GM23338 (cell line): ENCODE measurements at regions not wholly inside any gene's neighbourhood (a gene's known extent, or its start where the extent isn't known, plus 50 kb on each side); places are given as distances from the start of the nearest gene placed in this dataset.
A peak's percentile ranks its signal among the peaks of the same experiment; 100 is the strongest.

ENCODE experiments used
- ATAC-seq: fragments of 200-7000 bp; cut with Tn5 transposase; 3 replicates; pipeline ENCODE4 v1.9.1; 2020
- DNase-seq: peaks from one replicate; pipeline ENCODE4 v3.0.0-alpha.2; 2015; ENCODE audit warnings: low spot score
- H2AFZ ChIP-seq: fragments of 200-600 bp; sonication (generic); 2 replicates; pipeline ENCODE4 v1.8.0; 2016; ENCODE audit warnings: antibody characterized with exemption, mild to moderate bottlenecking, moderate library complexity
- H3F3A ChIP-seq: fragments of 200-600 bp; sonication (generic); replicated peaks from 2 replicates; pipeline ENCODE4 v1.8.0; 2017; ENCODE audit warnings: antibody characterized with exemption, mixed run types, low read depth
- H3K27ac ChIP-seq: fragments of 200-600 bp; sonication (generic); 2 replicates; pipeline ENCODE4 v1.6.1; 2016; ENCODE audit warnings: low read depth
- H3K27me3 ChIP-seq: fragments of 200-600 bp; sonication (generic); 2 replicates; pipeline ENCODE4 v1.8.0; 2016; ENCODE audit warnings: mild to moderate bottlenecking, mixed run types, moderate library complexity; ENCODE audit not compliant: insufficient read depth
- H3K36me3 ChIP-seq: fragments of 200-600 bp; sonication (generic); 2 replicates; pipeline ENCODE4 v1.8.0; 2016; ENCODE audit warnings: mild to moderate bottlenecking; ENCODE audit not compliant: insufficient read depth
- H3K4me1 ChIP-seq: fragments of 200-600 bp; sonication (generic); 2 replicates; pipeline ENCODE4 v1.8.0; 2016; ENCODE audit warnings: mild to moderate bottlenecking, moderate library complexity; ENCODE audit not compliant: insufficient read depth
- H3K4me2 ChIP-seq: fragments of 200-600 bp; sonication (generic); 2 replicates; pipeline ENCODE4 v1.7.1; 2017; ENCODE audit warnings: mixed run types
- H3K4me3 ChIP-seq: fragments of 200-600 bp; sonication (generic); 2 replicates; pipeline ENCODE4 v1.6.1; 2016; ENCODE audit warnings: mixed run types
- H3K79me2 ChIP-seq: fragments of 200-600 bp; sonication (generic); replicated peaks from 2 replicates; pipeline ENCODE4 v1.8.0; 2017; ENCODE audit warnings: mild to moderate bottlenecking; ENCODE audit not compliant: insufficient read depth
- H3K9me2 ChIP-seq: fragments of 200-600 bp; sonication (generic); 2 replicates; pipeline ENCODE4 v1.8.0; 2017; ENCODE audit not compliant: insufficient read depth
- H4K20me1 ChIP-seq: fragments of 200-600 bp; sonication (generic); replicated peaks from 2 replicates; pipeline ENCODE4 v1.8.0; 2017; ENCODE audit warnings: mild to moderate bottlenecking; ENCODE audit not compliant: insufficient read depth
- H3K27ac Mint-ChIP-seq: 2 replicates; pipeline ENCODE4 v1.8.0; 2020; ENCODE audit warnings: inconsistent platforms, mild to moderate bottlenecking, moderate library complexity, mixed read lengths
- H3K27me3 Mint-ChIP-seq: 3 replicates; pipeline ENCODE4 v1.8.0; 2022; ENCODE audit warnings: low read depth, mild to moderate bottlenecking, moderate library complexity, mixed read lengths, inconsistent platforms; ENCODE audit not compliant: insufficient read depth, poor library complexity
- H3K36me3 Mint-ChIP-seq: 3 replicates; pipeline ENCODE4 v1.8.0; 2021; ENCODE audit warnings: low read depth, mild to moderate bottlenecking, inconsistent platforms, moderate library complexity, mixed read lengths
- H3K4me1 Mint-ChIP-seq: 3 replicates; pipeline ENCODE4 v1.8.0; 2020; ENCODE audit warnings: mild to moderate bottlenecking, inconsistent platforms, mixed read lengths
- H3K4me3 Mint-ChIP-seq: 3 replicates; pipeline ENCODE4 v1.8.0; 2021; ENCODE audit warnings: moderate library complexity, mild to moderate bottlenecking, inconsistent platforms, mixed read lengths
- H3K9me3 Mint-ChIP-seq: 3 replicates; pipeline ENCODE4 v1.8.0; 2020; ENCODE audit warnings: moderate library complexity, mild to moderate bottlenecking, inconsistent platforms, mixed read lengths
- CTCF ChIP-seq, 2 experiments: fragments of 200-600 bp in 1 of 2; sonication (generic) in 1 of 2; conservative IDR thresholded peaks; 2 replicates each; pipeline versions ENCODE4 v1.5.1 to v1.6.1; 2016 to 2017; ENCODE audit warnings: antibody characterized with exemption in 2 of 2, low read depth in 2 of 2, mild to moderate bottlenecking in 2 of 2, moderate library complexity in 1 of 2
- ETS1 ChIP-seq: IDR thresholded peaks from 2 replicates; pipeline ENCODE4 v1.6.1; 2016; ENCODE audit warnings: antibody characterized with exemption
- EZH2 ChIP-seq: fragments of 200-600 bp; sonication (generic); IDR thresholded peaks from one replicate; pipeline ENCODE4 v1.8.0; 2017; ENCODE audit warnings: antibody characterized with exemption, mild to moderate bottlenecking, low read depth; ENCODE audit not compliant: unreplicated experiment
- EZH2phosphoT487 ChIP-seq: fragments of 200-600 bp; sonication (generic); IDR thresholded peaks from one replicate; pipeline ENCODE4 v1.8.1; 2018; ENCODE audit warnings: antibody characterized with exemption; ENCODE audit not compliant: unreplicated experiment
- JUNB ChIP-seq: IDR thresholded peaks from one replicate; pipeline ENCODE4 v1.6.1; 2016; ENCODE audit warnings: antibody characterized with exemption; ENCODE audit not compliant: unreplicated experiment
- REST ChIP-seq: IDR thresholded peaks from one replicate; pipeline ENCODE4 v1.6.1; 2018; ENCODE audit warnings: antibody characterized with exemption; ENCODE audit not compliant: unreplicated experiment
- STAT1 ChIP-seq: IDR thresholded peaks from one replicate; pipeline ENCODE4 v1.6.1; 2016; ENCODE audit warnings: antibody characterized with exemption; ENCODE audit not compliant: unreplicated experiment
- ZNF114 ChIP-seq: fragments of 250-450 bp; sonication (Bioruptor Pico); IDR thresholded peaks from 2 replicates; pipeline ENCODE4 v1.5.0; 2020; ENCODE audit warnings: mild to moderate bottlenecking, moderate library complexity
- ZNF462 ChIP-seq: fragments of 250-450 bp; sonication (Bioruptor Pico); IDR thresholded peaks from 2 replicates; pipeline ENCODE4 v1.5.0; 2020; ENCODE audit warnings: mild to moderate bottlenecking, moderate library complexity

- Histone ChIP-seq H3K9me2 (no peaks in the 10 kb centered on the region), H3K4me1 (peaks cover 26% of the 10 kb centered on the region), H3K4me2 (peak overlapping the region; percentile 24), H3K36me3 (no peaks in the 10 kb centered on the region), H3K79me2 (no peaks in the 10 kb centered on the region), H3K4me3 (no peak overlapping the region), H3F3A (no peaks in the 10 kb centered on the region), H3K27ac (no peak overlapping the region), H2AFZ (no peak overlapping the region), H3K27me3 (no peaks in the 10 kb centered on the region), H4K20me1 (no peaks in the 10 kb centered on the region)
- Mint-ChIP-seq H3K4me3 (no peak overlapping the region), H3K9me3 (no peaks in the 10 kb centered on the region), H3K4me1 (peaks cover 37% of the 10 kb centered on the region), H3K27me3 (peaks cover 9% of the 10 kb centered on the region), H3K27ac (no peak overlapping the region; the same call in 1 of the 2 replicates), H3K36me3 (no peaks in the 10 kb centered on the region)
- TF ChIP-seq STAT1, result no peak
- TF ChIP-seq EZH2phosphoT487, result no peak
- TF ChIP-seq EZH2, result no peak
- ATAC-seq (no peak), DNase-seq (no peak)
Measured at GRCh38 chr7:7098280-7098818, 84.0 kb upstream of the C1GALT1 start.

GRCh38 chr7:7099584-7100014 is 82.7 kb upstream of the C1GALT1 start:
- no peaks in the 10 kb centered on the region for H3K36me3 Mint-ChIP-seq
- Histone ChIP-seq H3K9me2 (no peaks in the 10 kb centered on the region), H3K79me2 (no peaks in the 10 kb centered on the region), H3K36me3 (no peaks in the 10 kb centered on the region), H2AFZ (no peak overlapping the region), H3K4me3 (no peak overlapping the region), H3K27ac (peak overlapping the region; percentile 6; the same call in 1 of the 2 replicates), H3K4me1 (peaks cover 29% of the 10 kb centered on the region), H3K4me2 (peak overlapping the region; percentile 68; the same call in 1 of the 2 replicates), H4K20me1 (no peaks in the 10 kb centered on the region), H3F3A (no peaks in the 10 kb centered on the region), H3K27me3 (no peaks in the 10 kb centered on the region)
- peak overlapping the region; percentile 90 for H3K27ac Mint-ChIP-seq
- H3K4me1 Mint-ChIP-seq, result peaks cover 43% of the 10 kb centered on the region
- no peaks in the 10 kb centered on the region for H3K9me3 Mint-ChIP-seq
- ATAC-seq (peak; percentile 92), DNase-seq (peak; percentile 99)
- H3K4me3 Mint-ChIP-seq, result peak overlapping the region; percentile 27; the same call in 1 of the 3 replicates
- H3K27me3 Mint-ChIP-seq, result peaks cover 9% of the 10 kb centered on the region
- TF ChIP-seq ZNF114 (no peak), ZNF462 (CRISPR knock-in tag) (no peak), ETS1 (peak; percentile 55; the same call in 1 of the 2 replicates), JUNB (no peak), REST (no peak), CTCF (conservative IDR thresholded peaks at IDR 0.05; ENCODE audit: low read depth in 2 of 2) (no peak)
